ENCODE measurements at regions not wholly inside any gene's neighbourhood (a gene's known extent, or its start where the extent isn't known, plus 50 kb on each side); places are given as distances from the start of the nearest gene placed in this dataset.

DNA sequence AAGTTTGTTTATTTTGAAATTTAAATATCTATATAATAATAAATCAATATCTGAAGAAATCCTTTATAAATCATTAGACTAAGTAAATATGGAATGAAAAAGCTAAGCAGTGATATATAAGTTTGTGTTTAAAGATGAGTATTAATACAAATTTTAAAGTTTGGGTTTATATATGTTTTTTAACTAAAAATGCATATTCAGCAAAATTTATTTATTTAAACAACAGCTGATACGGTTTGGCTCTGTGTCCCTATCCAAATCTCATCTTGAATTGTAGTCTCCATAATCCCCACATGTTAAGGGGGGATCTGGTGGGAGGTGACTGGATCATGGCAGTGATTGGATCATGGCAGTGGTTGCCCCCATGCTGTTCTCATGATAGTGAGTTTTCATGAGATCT is 580.7 kb upstream of the EPHA6 start:
- Histone ChIP-seq H3K4me1 (replicated peaks in 1 of 2; ENCODE audit: control insufficient read depth in 2 of 2, insufficient read depth in 2 of 2, low read length in 2 of 2) (no peaks in the 10 kb centered on the region), H3K36me3 (ENCODE audit: control insufficient read depth, insufficient read depth, low read length) (no peaks in the 10 kb centered on the region), H3K9me1 (ENCODE audit: control insufficient read depth, insufficient read depth, low read length) (no peaks in the 10 kb centered on the region), H3K4me2 (ENCODE audit: insufficient read depth, low read length) (no peak overlapping the region), H3K9me3 (replicated peaks; ENCODE audit: control insufficient read depth, insufficient read depth, low read depth, low read length) (no peaks in the 10 kb centered on the region), H3K9ac (ENCODE audit: insufficient read depth in 1 of 2, low read depth in 2 of 2, low read length in 2 of 2) (no peak overlapping the region), H3K27ac (ENCODE audit: extremely low read depth, low read depth, low read length) (no peak overlapping the region), H3K4me3 (no peak overlapping the region), H3K27me3 (ENCODE audit: control insufficient read depth in 2 of 2, insufficient read depth in 2 of 2, low read length in 2 of 2) (no peaks in the 10 kb centered on the region), H3K79me2 (ENCODE audit: control insufficient read depth, insufficient read depth, low read length) (no peaks in the 10 kb centered on the region), H2AFZ (ENCODE audit: low read depth, low read length) (no peak overlapping the region), H4K20me1 (replicated peaks; ENCODE audit: control insufficient read depth, insufficient read depth, low read length) (no peaks in the 10 kb centered on the region)
- BruUV-seq (replicated peaks), result no TSS peak
- FAIRE-seq, result no peak
- intact Hi-C loops (cut with micrococcal nuclease) (no loop called here), in situ Hi-C loops (cut with MboI) (no loop called here)
- 0% methylated on average over 1 of the region's 1 CpG for WGBS (ENCODE audit: insufficient coverage, low coverage, missing lambda C conversion rate)
- POLR2A ChIA-PET, result no interaction called here
- CTCF ChIA-PET (ENCODE audit: low intra/inter-chr PET ratio), result no interaction called here
- DNase-seq (ENCODE audit: extremely low read depth in 1 of 4, low spot score in 3 of 4), result no peak
- TF ChIP-seq MAFK (IDR thresholded peaks at IDR 0.05; ENCODE audit: low read length), result peak; percentile 83
- no peak for TF ChIP-seq NR2C1 (IDR thresholded peaks at IDR 0.05)
- no peak for TF ChIP-seq NR2C1 (tag; IDR thresholded peaks at IDR 0.05)
- no peak for TF ChIP-seq DPF2 (IDR thresholded peaks at IDR 0.05)
- TF ChIP-seq C11orf30 (IDR thresholded peaks at IDR 0.05; ENCODE audit: low read depth), result peak; percentile 63; the same call in 1 of the 2 replicates
- peak; percentile 77 for TF ChIP-seq MAFF (IDR thresholded peaks at IDR 0.05; ENCODE audit: low read length)
- TF ChIP-seq MAFG (tag; conservative IDR thresholded peaks at IDR 0.05), result peak; percentile 78
- peak; percentile 82 for TF ChIP-seq ZNF316 (IDR thresholded peaks at IDR 0.05)
- no peak for ATAC-seq

DNA sequence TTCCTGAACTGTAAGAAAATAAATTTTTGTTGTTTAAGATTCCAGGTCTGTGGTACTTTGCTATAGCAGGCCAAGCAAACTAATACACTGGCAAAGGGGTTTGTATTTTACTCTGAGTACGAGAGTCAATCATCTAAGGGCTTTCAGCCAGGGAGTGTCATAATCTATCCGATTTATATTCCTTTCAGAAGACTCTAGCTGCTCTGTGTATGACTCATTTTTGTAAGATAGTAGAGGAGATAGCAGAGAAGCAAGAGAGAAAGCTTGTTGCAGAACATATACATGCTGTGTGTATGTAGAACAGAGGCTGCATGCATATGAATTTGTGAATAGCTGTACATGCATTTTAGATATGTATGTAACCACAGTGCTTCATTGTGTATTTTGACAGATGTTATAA is 577.9 kb upstream of the EPHA6 start:
- DNase-seq (ENCODE audit: extremely low read depth in 1 of 4, low spot score in 3 of 4) (no peak), ATAC-seq (no peak), FAIRE-seq (no peak)
- Histone ChIP-seq H3K36me3 (ENCODE audit: control insufficient read depth, insufficient read depth, low read length) (no peaks in the 10 kb centered on the region), H3K4me3 (no peak overlapping the region), H3K9ac (ENCODE audit: insufficient read depth in 1 of 2, low read depth in 2 of 2, low read length in 2 of 2) (no peak overlapping the region), H3K27ac (ENCODE audit: extremely low read depth, low read depth, low read length) (no peak overlapping the region), H3K4me2 (ENCODE audit: insufficient read depth, low read length) (no peak overlapping the region), H3K9me3 (replicated peaks; ENCODE audit: control insufficient read depth, insufficient read depth, low read depth, low read length) (no peaks in the 10 kb centered on the region), H3K27me3 (ENCODE audit: control insufficient read depth in 2 of 2, insufficient read depth in 2 of 2, low read length in 2 of 2) (no peaks in the 10 kb centered on the region), H4K20me1 (replicated peaks; ENCODE audit: control insufficient read depth, insufficient read depth, low read length) (no peaks in the 10 kb centered on the region), H2AFZ (ENCODE audit: low read depth, low read length) (no peak overlapping the region), H3K9me1 (ENCODE audit: control insufficient read depth, insufficient read depth, low read length) (no peaks in the 10 kb centered on the region), H3K4me1 (replicated peaks in 1 of 2; ENCODE audit: control insufficient read depth in 2 of 2, insufficient read depth in 2 of 2, low read length in 2 of 2) (no peaks in the 10 kb centered on the region), H3K79me2 (ENCODE audit: control insufficient read depth, insufficient read depth, low read length) (no peaks in the 10 kb centered on the region)
- WGBS (ENCODE audit: insufficient coverage, low coverage, missing lambda C conversion rate), result 0% methylated on average over 2 of the region's 2 CpGs
- no TSS peak for BruUV-seq (replicated peaks)
- POLR2A ChIA-PET, result no interaction called here
- CTCF ChIA-PET (ENCODE audit: low intra/inter-chr PET ratio), result no interaction called here
- in situ Hi-C loops (cut with MboI) (no loop called here), intact Hi-C loops (cut with micrococcal nuclease) (no loop called here)
- TF ChIP-seq ZNF561 (CRISPR knock-in tag; conservative IDR thresholded peaks at IDR 0.05) (no peak), TAF7 (tag; IDR thresholded peaks at IDR 0.05) (no peak), ZBTB17 (CRISPR knock-in tag; IDR thresholded peaks at IDR 0.05) (no peak), MIER1 (IDR thresholded peaks at IDR 0.05; ENCODE audit: low read depth) (no peak), TEAD1 (CRISPR knock-in tag; IDR thresholded peaks at IDR 0.05) (no peak), FOXK1 (CRISPR knock-in tag; IDR thresholded peaks at IDR 0.05; ENCODE audit: borderline replicate concordance) (no peak), ADNP (tag; IDR thresholded peaks at IDR 0.05) (no peak), ZNF79 (CRISPR knock-in tag; IDR thresholded peaks at IDR 0.05; ENCODE audit: low read depth) (no peak), MXI1 (IDR thresholded peaks at IDR 0.05; ENCODE audit: low read depth, low read length) (no peak)
- TF ChIP-seq, protein P1, sequence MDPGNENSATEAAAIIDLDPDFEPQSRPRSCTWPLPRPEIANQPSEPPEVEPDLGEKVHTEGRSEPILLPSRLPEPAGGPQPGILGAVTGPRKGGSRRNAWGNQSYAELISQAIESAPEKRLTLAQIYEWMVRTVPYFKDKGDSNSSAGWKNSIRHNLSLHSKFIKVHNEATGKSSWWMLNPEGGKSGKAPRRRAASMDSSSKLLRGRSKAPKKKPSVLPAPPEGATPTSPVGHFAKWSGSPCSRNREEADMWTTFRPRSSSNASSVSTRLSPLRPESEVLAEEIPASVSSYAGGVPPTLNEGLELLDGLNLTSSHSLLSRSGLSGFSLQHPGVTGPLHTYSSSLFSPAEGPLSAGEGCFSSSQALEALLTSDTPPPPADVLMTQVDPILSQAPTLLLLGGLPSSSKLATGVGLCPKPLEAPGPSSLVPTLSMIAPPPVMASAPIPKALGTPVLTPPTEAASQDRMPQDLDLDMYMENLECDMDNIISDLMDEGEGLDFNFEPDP (CRISPR knock-in tag; IDR thresholded peaks at IDR 0.05), result no peak

Data from K562 (cell line).